PC-3 (cell line): ENCODE measurements at regions not wholly inside any gene's neighbourhood (a gene's known extent, or its start where the extent isn't known, plus 50 kb on each side); places are given as distances from the start of the nearest gene placed in this dataset.

Experiments used
- ATAC-seq: fragments of 200-7000 bp; cut with Tn5 transposase; 2 replicates; pipeline ENCODE4 v1.9.1; 2020; ENCODE audit warnings: mild to moderate bottlenecking, moderate library complexity
- BruUV-seq: library from RNA; stranded (reverse); fragments of 400-500 nt; replicated peaks from 2 replicates; lab custom pipeline; 2021; lab: Mats Ljungman, UMichigan
- CTCF ChIA-PET: fragments of 300-600 bp; sonication (Branson Sonifier 250); formaldehyde crosslinking; loops from one replicate; lab custom pipeline; 2022; ENCODE audit warnings: antibody characterized with exemption; lab: Charles Lee
- POLR2A ChIA-PET: fragments of 300-600 bp; sonication (Branson Sonifier 250); formaldehyde crosslinking; loops from one replicate; lab custom pipeline; 2022; ENCODE audit warnings: antibody characterized with exemption; ENCODE audit not compliant: unreplicated experiment; lab: Charles Lee
- DNase-seq: peaks from one replicate; pipeline ENCODE4 v3.0.0-alpha.2; 2015
- H2AFZ ChIP-seq: fragments of 300-600 bp; sonication (generic); 2 replicates; pipeline ENCODE4 v1.6.0; 2016; ENCODE audit warnings: antibody characterized with exemption, low read length
- H3F3A ChIP-seq: fragments of 300-600 bp; sonication (generic); one replicate; pipeline ENCODE4 v1.6.0; 2017; ENCODE audit warnings: antibody characterized with exemption, low read length, control low read depth, mild to moderate bottlenecking; ENCODE audit not compliant: unreplicated experiment
- H3K27ac ChIP-seq: fragments of 300-600 bp; sonication (generic); 2 replicates; pipeline ENCODE4 v1.5.1; 2016; ENCODE audit warnings: mild to moderate bottlenecking, low read length
- H3K27me3 ChIP-seq: fragments of 300-600 bp; sonication (generic); 2 replicates; pipeline ENCODE4 v1.6.1; 2016; ENCODE audit warnings: low read length, mixed read lengths
- H3K36me3 ChIP-seq: fragments of 300-600 bp; sonication (generic); 2 replicates; pipeline ENCODE4 v1.6.1; 2016; ENCODE audit warnings: low read depth, mixed run types, low read length, mixed read lengths
- H3K4me1 ChIP-seq: fragments of 300-600 bp; sonication (generic); 2 replicates; pipeline ENCODE4 v1.5.1; 2016; ENCODE audit warnings: low read length; ENCODE audit not compliant: insufficient read depth
- H3K4me2 ChIP-seq: fragments of 300-600 bp; sonication (generic); 2 replicates; pipeline ENCODE4 v1.6.0; 2016; ENCODE audit warnings: low read length
- H3K4me3 ChIP-seq: fragments of 300-600 bp; sonication (generic); 2 replicates; pipeline ENCODE4 v1.5.1; 2016; ENCODE audit warnings: mild to moderate bottlenecking, low read length, mixed read lengths
- H3K79me2 ChIP-seq: fragments of 300-600 bp; sonication (generic); 2 replicates; pipeline ENCODE4 v1.6.1; 2017; ENCODE audit warnings: low read length, mixed read lengths
- H3K9ac ChIP-seq: fragments of 300-600 bp; sonication (generic); 2 replicates; pipeline ENCODE4 v1.6.0; 2016; ENCODE audit warnings: mild to moderate bottlenecking, low read length
- H3K9me2 ChIP-seq: fragments of 300-600 bp; sonication (generic); replicated peaks from 2 replicates; pipeline ENCODE4 v1.6.1; 2016; ENCODE audit warnings: mixed run types, low read length, mixed read lengths
- H3K9me3 ChIP-seq: fragments of 300-600 bp; sonication (generic); 2 replicates; pipeline ENCODE4 v1.6.1; 2016; ENCODE audit warnings: low read length, mixed read lengths
- H4K20me1 ChIP-seq: fragments of 300-600 bp; sonication (generic); 2 replicates; pipeline ENCODE4 v1.6.1; 2016; ENCODE audit warnings: low read length, mixed read lengths
- EZH2 ChIP-seq: fragments of 300-600 bp; sonication (generic); IDR thresholded peaks from one replicate; pipeline ENCODE4 v1.6.1; 2017; ENCODE audit warnings: antibody characterized with exemption, mild to moderate bottlenecking, low read length; ENCODE audit not compliant: unreplicated experiment
- EZH2phosphoT487 ChIP-seq: fragments of 300-600 bp; sonication (generic); IDR thresholded peaks from 2 replicates; pipeline ENCODE4 v1.6.1; 2018; ENCODE audit warnings: mild to moderate bottlenecking, antibody characterized with exemption, low read length, borderline replicate concordance
- intact Hi-C: fragments of 100-400 bp; cut with micrococcal nuclease; formaldehyde crosslinking; loops from 2 replicates; pipeline ENCODE4 v1.9.0; 2023
- TF ChIP-seq, protein P1 (sequence below): fragments of 300-600 bp; sonication (generic); conservative IDR thresholded peaks from 2 replicates; pipeline ENCODE4 v1.5.1; 2017; ENCODE audit warnings: antibody characterized with exemption, low read depth, mild to moderate bottlenecking, low read length

DNA sequence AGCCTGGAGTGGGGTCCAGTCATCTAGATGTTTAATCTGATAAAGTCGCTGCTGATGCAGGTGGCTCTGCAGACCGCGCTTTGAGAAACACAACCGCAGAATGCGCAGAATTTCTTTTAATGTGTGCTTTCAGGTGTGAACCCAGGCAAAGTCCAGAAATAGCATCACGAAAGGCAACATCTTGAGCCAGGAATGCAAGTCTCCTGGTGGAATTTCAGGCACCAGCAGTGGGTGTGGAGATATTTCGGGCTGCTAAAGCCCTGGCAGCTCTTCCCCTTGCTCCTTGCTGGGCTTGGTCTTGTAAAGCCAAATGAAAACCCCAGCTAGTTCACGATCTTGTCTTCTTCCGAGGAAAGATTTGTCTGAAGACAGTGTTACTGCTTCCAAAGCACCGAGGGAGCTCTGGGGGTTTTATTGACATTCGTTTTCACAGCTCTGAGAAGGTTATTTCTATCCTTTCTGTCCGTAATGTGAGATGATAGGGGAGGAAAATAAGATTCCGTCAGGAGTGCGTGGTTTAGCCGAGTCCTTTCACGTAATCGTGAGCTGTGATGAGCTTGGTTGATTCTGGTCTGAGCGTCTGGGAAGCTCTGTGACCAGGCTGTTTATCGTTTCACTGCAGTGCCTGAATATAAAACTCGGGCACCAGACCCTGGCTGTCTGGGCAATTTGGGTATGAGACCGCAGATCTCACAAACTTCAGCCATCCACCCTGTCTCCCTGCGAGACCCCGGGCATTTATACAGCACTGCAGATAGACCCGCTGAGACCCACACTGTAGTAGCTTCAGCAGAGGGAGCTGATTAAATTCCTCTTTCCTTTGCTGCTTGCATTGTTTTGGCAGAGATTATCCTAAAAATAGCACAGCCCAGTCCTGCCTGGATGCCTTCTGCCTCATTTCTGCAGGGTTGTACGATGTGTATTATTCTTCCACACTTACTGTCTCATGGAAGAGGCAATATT is 67.0 kb upstream of the SLC25A26 start:
- no TSS peak for BruUV-seq
- Histone ChIP-seq H3K27me3 (no peaks in the 10 kb centered on the region), H3K4me1 (no peaks in the 10 kb centered on the region), H3K4me3 (no peak overlapping the region), H2AFZ (no peak overlapping the region), H3K9ac (no peak overlapping the region), H3K4me2 (no peak overlapping the region), H4K20me1 (no peaks in the 10 kb centered on the region), H3F3A (no peaks in the 10 kb centered on the region), H3K27ac (no peak overlapping the region), H3K9me2 (no peaks in the 10 kb centered on the region), H3K36me3 (no peaks in the 10 kb centered on the region), H3K79me2 (no peaks in the 10 kb centered on the region), H3K9me3 (no peaks in the 10 kb centered on the region)
- DNase-seq (no peak), ATAC-seq (no peak)
- intact Hi-C loops = no loop called here
- TF ChIP-seq EZH2 (no peak), EZH2phosphoT487 (no peak)
- TF ChIP-seq, protein P1, sequence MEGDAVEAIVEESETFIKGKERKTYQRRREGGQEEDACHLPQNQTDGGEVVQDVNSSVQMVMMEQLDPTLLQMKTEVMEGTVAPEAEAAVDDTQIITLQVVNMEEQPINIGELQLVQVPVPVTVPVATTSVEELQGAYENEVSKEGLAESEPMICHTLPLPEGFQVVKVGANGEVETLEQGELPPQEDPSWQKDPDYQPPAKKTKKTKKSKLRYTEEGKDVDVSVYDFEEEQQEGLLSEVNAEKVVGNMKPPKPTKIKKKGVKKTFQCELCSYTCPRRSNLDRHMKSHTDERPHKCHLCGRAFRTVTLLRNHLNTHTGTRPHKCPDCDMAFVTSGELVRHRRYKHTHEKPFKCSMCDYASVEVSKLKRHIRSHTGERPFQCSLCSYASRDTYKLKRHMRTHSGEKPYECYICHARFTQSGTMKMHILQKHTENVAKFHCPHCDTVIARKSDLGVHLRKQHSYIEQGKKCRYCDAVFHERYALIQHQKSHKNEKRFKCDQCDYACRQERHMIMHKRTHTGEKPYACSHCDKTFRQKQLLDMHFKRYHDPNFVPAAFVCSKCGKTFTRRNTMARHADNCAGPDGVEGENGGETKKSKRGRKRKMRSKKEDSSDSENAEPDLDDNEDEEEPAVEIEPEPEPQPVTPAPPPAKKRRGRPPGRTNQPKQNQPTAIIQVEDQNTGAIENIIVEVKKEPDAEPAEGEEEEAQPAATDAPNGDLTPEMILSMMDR = no peak
- CTCF ChIA-PET = no interaction called here
- POLR2A ChIA-PET = interaction anchor here (0.6 kb wide), 1 partner anchor 573 kb away, joined by 7 read pairs; no protein-coding TSS in a partner anchor

DNA sequence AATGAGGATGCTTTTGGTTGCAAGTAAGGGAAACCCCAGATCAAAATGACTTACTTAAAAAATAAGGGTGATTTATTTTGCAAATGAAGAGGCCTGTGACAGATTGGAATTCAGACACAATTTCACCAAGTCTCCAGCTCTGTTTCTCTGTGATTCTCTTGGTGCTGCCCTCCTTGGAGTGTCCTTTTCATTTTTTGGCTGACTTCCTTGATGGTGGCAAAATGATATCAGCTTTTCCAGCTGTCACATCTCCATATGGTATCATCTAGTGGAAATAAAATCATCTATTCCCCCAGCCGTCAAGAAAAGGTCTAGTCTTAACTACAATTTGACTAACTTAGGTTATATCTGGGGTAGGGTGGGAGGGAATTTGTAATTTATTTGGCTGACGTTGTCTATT is 68.5 kb upstream of the SLC25A26 start:
- ATAC-seq (no peak), DNase-seq (no peak)
- POLR2A ChIA-PET = no interaction called here
- Histone ChIP-seq H4K20me1 (no peaks in the 10 kb centered on the region), H3K9ac (no peak overlapping the region), H3K27ac (no peak overlapping the region), H3K36me3 (no peaks in the 10 kb centered on the region), H3K9me3 (no peaks in the 10 kb centered on the region), H3K4me2 (no peak overlapping the region), H2AFZ (no peak overlapping the region), H3K9me2 (no peaks in the 10 kb centered on the region), H3K79me2 (no peaks in the 10 kb centered on the region), H3K4me1 (no peaks in the 10 kb centered on the region), H3F3A (no peaks in the 10 kb centered on the region), H3K4me3 (no peak overlapping the region), H3K27me3 (no peaks in the 10 kb centered on the region)
- TF ChIP-seq EZH2phosphoT487 = no peak
- no peak for TF ChIP-seq EZH2
- TF ChIP-seq, protein P1 = no peak
- no TSS peak for BruUV-seq
- CTCF ChIA-PET = no interaction called here
- intact Hi-C loops = no loop called here

DNA sequence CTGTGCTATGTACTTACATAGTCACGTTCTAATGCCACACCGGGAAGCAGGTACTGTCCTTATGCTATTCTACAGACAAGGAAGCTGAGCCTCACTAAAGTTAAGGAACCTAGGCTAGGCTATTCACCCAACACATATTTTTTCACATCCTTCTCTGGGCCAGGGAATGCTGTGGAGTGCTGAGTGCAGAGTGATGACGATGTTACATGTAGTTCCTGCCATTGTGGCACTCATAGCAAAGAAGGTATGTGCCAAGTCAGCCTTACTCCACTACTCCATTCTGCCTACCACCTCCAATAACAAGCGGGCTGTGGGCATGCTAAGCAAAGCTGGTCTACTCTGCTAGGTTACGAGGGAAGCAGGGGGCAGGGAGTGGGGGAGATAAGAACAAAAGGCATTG is 69.8 kb upstream of the SLC25A26 start:
- Histone ChIP-seq H3K9me2 (no peaks in the 10 kb centered on the region), H3K4me1 (no peaks in the 10 kb centered on the region), H3K9me3 (no peaks in the 10 kb centered on the region), H3K4me2 (no peak overlapping the region), H3K4me3 (no peak overlapping the region), H3K9ac (no peak overlapping the region), H3K27me3 (no peaks in the 10 kb centered on the region), H3F3A (no peaks in the 10 kb centered on the region), H4K20me1 (no peaks in the 10 kb centered on the region), H3K79me2 (no peaks in the 10 kb centered on the region), H2AFZ (no peak overlapping the region), H3K27ac (no peak overlapping the region), H3K36me3 (no peaks in the 10 kb centered on the region)
- ATAC-seq (no peak), DNase-seq (no peak)
- intact Hi-C loops = no loop called here
- ChIA-PET CTCF (no interaction called here), POLR2A (no interaction called here)
- TF ChIP-seq EZH2 (no peak), EZH2phosphoT487 (no peak)
- TF ChIP-seq, protein P1 = no peak
- no TSS peak for BruUV-seq
